GM10847 (cell line): ENCODE measurements at regions not wholly inside any gene's neighbourhood (a gene's known extent, or its start where the extent isn't known, plus 50 kb on each side); places are given as distances from the start of the nearest gene placed in this dataset.

Experiments
- POLR2A ChIP-seq: IDR thresholded peaks from 2 replicates; pipeline ENCODE4 v1.6.1; 2011; ENCODE audit not compliant: insufficient read length; ENCODE audit errors: extremely low read depth

DNA sequence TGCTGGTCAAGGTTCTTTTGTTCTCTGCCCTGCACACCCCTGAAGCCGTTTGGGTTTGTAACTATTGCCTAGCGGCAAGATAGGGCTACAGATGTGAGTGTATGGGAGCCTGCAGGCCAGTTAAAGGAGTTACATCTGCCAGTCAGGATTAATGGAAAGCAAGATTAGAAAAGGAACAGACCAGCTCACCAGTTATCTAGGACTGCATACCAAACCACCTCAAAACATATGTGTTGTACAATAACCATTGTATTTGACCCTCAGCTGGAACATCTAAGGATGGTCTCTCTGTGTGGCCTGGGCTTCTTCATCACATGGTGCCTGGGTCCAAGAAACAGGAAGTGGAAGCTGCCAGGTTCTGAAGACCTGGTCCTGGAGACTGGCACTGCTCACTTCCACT, 52.5 kb upstream of the FBXO28 start:
- no peak for TF ChIP-seq POLR2A

GRCh38 chr1:224059897-224060427, 53.9 kb upstream of the FBXO28 start:
- no peak for TF ChIP-seq POLR2A

DNA sequence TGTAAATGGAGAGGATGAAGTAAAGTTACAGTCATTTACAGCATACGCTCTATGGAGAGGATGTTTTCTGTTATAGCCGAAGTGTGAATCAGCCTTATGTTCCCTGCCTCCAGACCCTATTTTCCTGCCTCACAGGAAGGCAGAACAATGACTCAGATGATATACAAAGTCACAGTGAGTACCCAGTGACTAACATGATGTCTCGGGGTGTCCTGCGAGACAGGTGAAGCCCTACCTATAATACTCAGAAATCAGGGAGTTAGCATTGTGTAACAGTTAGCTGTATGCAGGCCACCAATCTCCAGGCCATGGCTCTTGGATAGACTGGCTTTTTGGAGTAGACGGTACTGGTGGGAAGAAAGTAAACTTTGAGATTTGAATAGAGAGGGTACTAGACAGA, 55.6 kb upstream of the FBXO28 start:
- no peak for TF ChIP-seq POLR2A

- no peak for TF ChIP-seq POLR2A
These were observed 56.3 kb upstream of the FBXO28 start for GRCh38 chr1:224057461-224058199.

DNA sequence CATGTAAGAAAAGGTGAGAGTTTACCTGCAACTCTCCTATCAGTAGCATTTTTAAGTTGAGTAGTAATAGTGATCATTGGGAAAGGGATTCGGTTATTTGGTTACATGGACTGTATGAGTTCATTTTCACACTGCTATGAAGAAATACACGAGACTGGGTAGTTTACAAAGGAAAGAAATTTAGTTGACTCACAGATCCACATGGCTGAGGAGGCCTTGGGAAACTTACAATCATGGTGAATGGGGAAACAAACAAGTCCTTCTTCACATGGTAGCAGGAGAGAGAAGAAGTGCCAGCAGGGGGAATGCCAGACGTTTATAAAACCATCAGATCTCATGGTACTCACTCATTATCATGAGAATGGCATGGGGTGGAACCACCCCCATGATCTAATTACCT, 59.3 kb upstream of the FBXO28 start:
- TF ChIP-seq POLR2A, result no peak

DNA sequence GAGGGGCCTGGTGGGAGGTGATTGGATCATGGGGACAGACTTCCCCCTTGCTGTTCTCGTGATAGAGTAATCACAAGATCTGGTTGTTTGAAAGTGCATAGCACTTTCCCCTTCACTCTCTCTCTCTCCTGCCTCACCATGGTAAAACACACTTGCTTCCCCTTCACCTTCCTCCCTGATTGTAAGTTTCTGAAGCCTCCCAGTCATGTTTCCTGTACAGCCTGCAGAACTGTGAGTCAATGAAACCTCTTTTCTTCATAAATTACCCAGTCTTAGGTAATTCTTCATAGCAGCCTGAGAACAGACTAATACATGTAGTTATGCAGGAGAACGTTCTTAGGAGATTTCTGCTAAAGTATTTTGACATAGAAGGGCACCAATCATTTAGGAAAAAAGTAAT, 59.9 kb upstream of the FBXO28 start:
- no peak for TF ChIP-seq POLR2A

GRCh38 chr1:224053456-224053855, 60.5 kb upstream of the FBXO28 start:
- no peak for TF ChIP-seq POLR2A

DNA sequence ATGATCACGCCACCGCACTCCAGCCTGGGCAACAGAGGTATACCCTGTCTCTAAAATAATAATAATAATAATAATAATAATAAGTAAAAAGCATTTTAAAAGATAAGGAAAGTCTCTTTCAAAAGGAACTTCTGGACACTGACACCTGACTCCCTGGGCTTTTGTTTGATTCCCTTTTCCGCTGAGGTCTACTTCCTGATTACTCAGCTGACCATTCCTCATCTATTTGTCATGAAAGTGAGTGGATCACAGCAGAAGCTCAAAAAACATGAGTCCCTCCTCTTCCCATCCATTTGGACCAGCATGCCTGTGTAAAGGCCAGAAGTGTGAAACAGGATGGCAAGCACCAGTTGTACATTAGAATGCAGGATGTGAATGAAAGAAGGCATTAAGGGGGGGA, 61.1 kb upstream of the FBXO28 start:
- TF ChIP-seq POLR2A, result no peak

DNA sequence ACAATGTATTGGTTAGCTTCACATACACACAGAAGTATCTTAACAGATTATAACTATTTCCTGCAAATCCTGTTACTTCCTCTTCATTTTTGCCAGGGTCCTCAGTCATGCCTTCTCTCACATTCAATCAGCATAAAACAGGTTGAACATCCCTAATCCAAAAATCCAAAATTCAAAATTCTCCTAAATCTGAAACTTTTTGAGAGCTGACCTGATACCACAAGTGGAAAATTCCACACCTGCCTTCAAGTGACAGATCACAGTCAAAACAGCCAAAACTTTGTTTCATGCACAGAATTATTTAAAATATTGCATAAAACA, 62.9 kb upstream of the FBXO28 start:
- TF ChIP-seq POLR2A, result no peak

DNA sequence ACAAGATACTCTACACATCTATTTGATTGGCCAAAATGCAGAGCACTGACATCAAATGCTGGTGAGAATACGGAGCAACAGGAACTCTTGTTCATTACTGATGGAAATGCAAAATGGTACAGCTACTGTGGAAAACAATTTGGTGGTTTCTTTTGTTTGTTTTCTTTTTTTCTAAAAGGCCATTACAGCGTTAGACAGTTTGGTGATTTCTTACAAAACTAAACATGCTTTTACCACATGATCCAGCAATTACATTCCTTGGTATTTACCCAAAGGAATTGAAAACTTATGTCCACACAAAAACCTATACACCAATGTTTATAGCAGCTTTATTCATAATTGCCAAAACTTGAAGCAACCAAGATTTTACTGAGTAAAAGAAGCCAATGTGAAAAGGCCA, 66.4 kb upstream of the FBXO28 start:
- no peak for TF ChIP-seq POLR2A

GRCh38 chr1:224045556-224045955, 68.4 kb upstream of the FBXO28 start:
- TF ChIP-seq POLR2A, result no peak

DNA sequence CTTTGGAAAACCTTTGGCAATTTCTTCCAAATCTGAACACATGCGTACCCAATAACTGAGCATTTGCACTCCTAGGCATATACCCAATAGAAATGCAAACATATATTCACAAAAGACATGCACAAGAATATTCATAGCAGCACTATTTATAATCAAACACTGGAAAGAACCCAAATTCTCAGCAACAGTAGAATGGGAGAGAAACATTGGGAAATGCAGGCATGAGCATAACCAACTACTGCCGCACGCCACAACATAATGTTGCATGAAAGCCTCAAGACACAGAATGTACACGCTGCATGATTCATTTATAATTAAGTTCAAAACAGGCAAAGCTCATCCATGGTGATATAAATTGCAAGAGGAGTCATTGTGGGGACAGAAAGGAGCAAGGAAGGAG, 69.5 kb upstream of the FBXO28 start:
- TF ChIP-seq POLR2A, result no peak

- TF ChIP-seq POLR2A, result no peak
These were observed 71.3 kb upstream of the FBXO28 start for GRCh38 chr1:224042557-224043118.

DNA sequence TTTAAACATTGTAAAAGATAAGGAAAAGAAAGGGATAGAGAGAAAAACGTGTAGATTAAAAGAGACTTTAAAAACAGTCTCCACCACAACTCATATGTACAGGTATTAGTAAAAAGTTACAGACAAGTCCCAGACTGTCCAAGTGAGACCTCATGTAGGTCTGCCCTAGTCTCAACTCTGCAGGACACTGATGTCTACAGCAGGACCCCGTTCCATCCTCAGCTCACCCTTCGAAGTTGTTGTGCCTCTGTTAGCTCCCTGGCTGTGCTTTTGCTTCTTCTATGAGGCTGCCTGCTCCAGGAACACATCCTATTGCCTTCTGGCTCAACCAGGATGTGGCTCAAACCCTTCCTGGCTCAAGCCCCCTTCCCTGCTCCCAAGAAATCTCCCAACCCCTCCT, 72.9 kb upstream of the FBXO28 start:
- TF ChIP-seq POLR2A, result no peak

DNA sequence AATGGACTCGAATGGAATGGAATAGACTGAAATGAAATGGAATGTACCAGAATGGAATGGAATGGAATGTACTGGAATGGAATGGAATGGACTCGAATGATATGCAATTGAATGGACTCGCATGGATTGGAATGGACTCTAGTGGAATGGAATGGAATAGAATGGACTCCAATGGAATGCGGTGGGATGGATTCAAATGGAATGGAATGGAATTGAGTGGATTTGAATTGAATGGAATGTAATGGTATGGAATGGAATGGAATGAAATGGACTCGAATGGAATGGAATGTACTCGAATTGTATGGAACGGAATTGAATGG, 99.6 kb upstream of the FBXO28 start:
- no peak for TF ChIP-seq POLR2A

GRCh38 chr1:223992456-223993246, 121.3 kb upstream of the FBXO28 start:
- TF ChIP-seq POLR2A, result peak; percentile 34
